OCI-LY7 (cell line): ENCODE measurements at regions not wholly inside any gene's neighbourhood (a gene's known extent, or its start where the extent isn't known, plus 50 kb on each side); places are given as distances from the start of the nearest gene placed in this dataset.

Experiments
- BruUV-seq: library from RNA; stranded (reverse); fragments of 400-500 nt; replicated peaks from 2 replicates; lab custom pipeline; 2021; lab: Mats Ljungman, UMichigan
- CTCF ChIA-PET: fragments of 300-600 bp; sonication (Branson Sonifier 250); formaldehyde crosslinking; loops from one replicate; lab custom pipeline; 2022; ENCODE audit warnings: antibody characterized with exemption; ENCODE audit not compliant: unreplicated experiment; lab: Charles Lee
- POLR2A ChIA-PET: fragments of 300-600 bp; sonication (Branson Sonifier 250); formaldehyde crosslinking; loops from one replicate; lab custom pipeline; 2022; ENCODE audit warnings: antibody characterized with exemption; lab: Charles Lee
- DNase-seq: peaks from one replicate; pipeline ENCODE4 v3.0.0-alpha.2; 2015; ENCODE audit warnings: low spot score
- H2AFZ ChIP-seq: fragments of 200-600 bp; sonication (generic), shearing (Covaris generic); 2 replicates; pipeline ENCODE4 v1.6.1; 2014; ENCODE audit warnings: mild to moderate bottlenecking, antibody characterized with exemption, low read length, moderate library complexity
- H3K27ac ChIP-seq: fragments of 200-600 bp; sonication (generic); 2 replicates; pipeline ENCODE4 v1.5.1; 2014; ENCODE audit warnings: mixed run types, low read depth, mild to moderate bottlenecking, moderate library complexity, low read length, inconsistent platforms; ENCODE audit not compliant: poor library complexity, severe bottlenecking
- H3K36me3 ChIP-seq: fragments of 200-600 bp; sonication (generic); 2 replicates; pipeline ENCODE4 v1.6.1; 2014; ENCODE audit warnings: mild to moderate bottlenecking, antibody characterized with exemption, low read length, moderate library complexity, mixed read lengths; ENCODE audit not compliant: insufficient read depth
- H3K4me1 ChIP-seq: fragments of 200-600 bp; sonication (generic); 2 replicates; pipeline ENCODE4 v1.5.1; 2014; ENCODE audit warnings: mild to moderate bottlenecking, low read length; ENCODE audit not compliant: insufficient read depth, poor library complexity, severe bottlenecking
- H3K4me2 ChIP-seq: fragments of 200-600 bp; sonication (generic); 2 replicates; pipeline ENCODE4 v1.6.1; 2014; ENCODE audit warnings: mild to moderate bottlenecking, low read length
- H3K4me3 ChIP-seq: fragments of 200-600 bp; sonication (generic); 2 replicates; pipeline ENCODE4 v1.5.1; 2014; ENCODE audit warnings: mild to moderate bottlenecking, low read depth, low read length; ENCODE audit not compliant: poor library complexity, severe bottlenecking
- H3K79me2 ChIP-seq: fragments of 200-600 bp; sonication (generic); 2 replicates; pipeline ENCODE4 v1.6.1; 2016; ENCODE audit warnings: low read depth, mild to moderate bottlenecking, low read length, moderate library complexity, mixed read lengths; ENCODE audit not compliant: insufficient read depth
- H3K9me2 ChIP-seq: fragments of 200-600 bp; sonication (generic); 2 replicates; pipeline ENCODE4 v1.6.1; 2016; ENCODE audit warnings: mild to moderate bottlenecking, low read length, mixed read lengths; ENCODE audit not compliant: insufficient read depth
- H3K9me3 ChIP-seq: fragments of 200-600 bp; sonication (generic); 2 replicates; pipeline ENCODE4 v1.6.1; 2014; ENCODE audit warnings: mild to moderate bottlenecking, mixed run types, low read length, mixed read lengths
- H4K20me1 ChIP-seq: fragments of 200-600 bp; sonication (generic); 2 replicates; pipeline ENCODE4 v1.6.1; 2014; ENCODE audit warnings: mild to moderate bottlenecking, antibody characterized with exemption, low read length, moderate library complexity, mixed read lengths; ENCODE audit not compliant: insufficient read depth
- CTCF ChIP-seq: fragments of 200-600 bp; sonication (generic); conservative IDR thresholded peaks from 2 replicates; pipeline ENCODE4 v1.5.1; 2014; ENCODE audit warnings: mild to moderate bottlenecking, antibody characterized with exemption, low read length, moderate library complexity, mixed read lengths
- EZH2phosphoT487 ChIP-seq: fragments of 200-600 bp; sonication (generic); IDR thresholded peaks from 2 replicates; pipeline ENCODE4 v1.6.1; 2018; ENCODE audit warnings: low read depth, borderline replicate concordance, mild to moderate bottlenecking, mixed run types, antibody characterized with exemption, low read length, moderate library complexity, mixed read lengths
- intact Hi-C: fragments of 100-400 bp; cut with micrococcal nuclease; formaldehyde crosslinking; loops from one replicate; pipeline ENCODE4 v1.10.0; 2022; ENCODE audit not compliant: unreplicated experiment

- H3K27ac ChIP-seq = no peak overlapping the region
- no peak for TF ChIP-seq CTCF
- TF ChIP-seq EZH2phosphoT487 = no peak
- no peak overlapping the region for H2AFZ ChIP-seq
- POLR2A ChIA-PET = interaction anchor here (0.7 to 1.1 kb wide), 3 partner anchors 9 to 935 kb away, joined by 3 to 6 read pairs (median 4); no protein-coding TSS in a partner anchor
- no peak overlapping the region for H3K4me2 ChIP-seq
- BruUV-seq = no TSS peak
- CTCF ChIA-PET = no interaction called here
- intact Hi-C loops = loop anchor here (5.0 kb wide), 1 partner anchor 513 kb away; no protein-coding TSS in a partner anchor
- H4K20me1 ChIP-seq = no peaks in the 10 kb centered on the region
- DNase-seq = no peak
- H3K79me2 ChIP-seq = no peaks in the 10 kb centered on the region
- H3K9me2 ChIP-seq = no peaks in the 10 kb centered on the region
- no peaks in the 10 kb centered on the region for H3K36me3 ChIP-seq
- H3K9me3 ChIP-seq = no peaks in the 10 kb centered on the region
- H3K4me3 ChIP-seq = no peak overlapping the region
- H3K4me1 ChIP-seq = no peaks in the 10 kb centered on the region
These were observed 238.5 kb upstream of the ZC3H12C start for GRCh38 chr11:109854731-109855130.

GRCh38 chr11:109856928-109857327 is 236.3 kb upstream of the ZC3H12C start:
- Histone ChIP-seq H4K20me1 (no peaks in the 10 kb centered on the region), H3K4me2 (no peak overlapping the region), H2AFZ (no peak overlapping the region), H3K9me3 (no peaks in the 10 kb centered on the region), H3K27ac (no peak overlapping the region), H3K4me3 (no peak overlapping the region), H3K79me2 (no peaks in the 10 kb centered on the region), H3K4me1 (no peaks in the 10 kb centered on the region), H3K9me2 (no peaks in the 10 kb centered on the region), H3K36me3 (no peaks in the 10 kb centered on the region)
- TF ChIP-seq EZH2phosphoT487 (no peak), CTCF (no peak)
- no peak for DNase-seq
- intact Hi-C loops = no loop called here
- no TSS peak for BruUV-seq
- ChIA-PET CTCF (no interaction called here), POLR2A (no interaction called here)

GRCh38 chr11:109857637-109858036 is 235.6 kb upstream of the ZC3H12C start:
- no peaks in the 10 kb centered on the region for H3K9me3 ChIP-seq
- H3K4me1 ChIP-seq = no peaks in the 10 kb centered on the region
- H3K27ac ChIP-seq = no peak overlapping the region
- intact Hi-C loops = no loop called here
- no peaks in the 10 kb centered on the region for H3K36me3 ChIP-seq
- H3K9me2 ChIP-seq = no peaks in the 10 kb centered on the region
- H3K4me2 ChIP-seq = no peak overlapping the region
- no TSS peak for BruUV-seq
- TF ChIP-seq EZH2phosphoT487 (no peak), CTCF (no peak)
- no peak overlapping the region for H3K4me3 ChIP-seq
- ChIA-PET CTCF (no interaction called here), POLR2A (no interaction called here)
- H2AFZ ChIP-seq = no peak overlapping the region
- DNase-seq = no peak
- H3K79me2 ChIP-seq = no peaks in the 10 kb centered on the region
- no peaks in the 10 kb centered on the region for H4K20me1 ChIP-seq
